ENCODE measurements at regions not wholly inside any gene's neighbourhood (a gene's known extent, or its start where the extent isn't known, plus 50 kb on each side); places are given as distances from the start of the nearest gene placed in this dataset.

DNA sequence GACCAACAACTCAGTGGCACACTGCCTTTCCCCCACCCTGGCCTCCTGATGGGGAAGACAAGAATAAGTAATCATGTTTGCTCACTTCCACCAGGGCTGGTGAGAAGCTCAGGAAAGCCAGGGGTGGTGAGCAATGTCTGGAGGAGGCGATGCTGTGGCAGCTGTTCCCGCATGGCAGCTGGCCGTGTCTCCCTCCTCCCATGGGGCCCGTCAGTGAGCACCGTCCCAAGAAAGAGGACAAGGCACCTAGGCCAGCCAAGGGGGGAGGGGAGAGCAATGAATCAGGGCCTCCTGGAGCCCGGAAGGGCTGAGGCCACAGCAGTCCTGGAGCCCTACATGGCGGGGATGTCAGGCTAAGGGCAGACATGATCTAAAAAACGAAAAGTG is 69.2 kb upstream of the INSIG1 start:
- no peaks in the 10 kb centered on the region for H3K27me3 Mint-ChIP-seq
- H3K27ac Mint-ChIP-seq, result no peak overlapping the region
- H3K4me1 Mint-ChIP-seq, result no peaks in the 10 kb centered on the region
- H3K4me3 Mint-ChIP-seq, result no peak overlapping the region
- H3K9me3 Mint-ChIP-seq, result no peaks in the 10 kb centered on the region
- H3K36me3 Mint-ChIP-seq (ENCODE audit: low read depth), result no peaks in the 10 kb centered on the region
- intact Hi-C loops (cut with micrococcal nuclease), result no loop called here
- no peak for DNase-seq

DNA sequence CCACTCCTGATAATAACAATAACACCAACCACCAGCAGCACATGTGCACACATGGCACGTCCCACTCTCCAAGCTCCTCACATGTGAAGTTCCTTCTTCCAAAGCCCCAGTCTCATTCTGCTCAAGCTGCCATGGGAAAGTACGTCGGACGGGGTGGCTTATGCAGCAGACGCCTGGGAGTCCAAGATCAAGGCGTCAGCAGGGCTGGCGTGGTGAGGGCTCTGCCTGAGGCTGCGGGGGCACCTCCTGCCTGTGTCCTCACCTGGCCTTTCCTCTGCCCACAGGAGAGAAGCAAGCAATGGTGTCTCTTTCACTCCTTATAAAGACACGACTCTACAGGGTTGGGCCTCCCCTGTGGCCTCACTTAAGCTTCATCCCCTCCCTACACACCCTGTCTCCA is 68.8 kb upstream of the INSIG1 start:
- Mint-ChIP-seq H3K4me1 (no peaks in the 10 kb centered on the region), H3K27ac (no peak overlapping the region)

DNA sequence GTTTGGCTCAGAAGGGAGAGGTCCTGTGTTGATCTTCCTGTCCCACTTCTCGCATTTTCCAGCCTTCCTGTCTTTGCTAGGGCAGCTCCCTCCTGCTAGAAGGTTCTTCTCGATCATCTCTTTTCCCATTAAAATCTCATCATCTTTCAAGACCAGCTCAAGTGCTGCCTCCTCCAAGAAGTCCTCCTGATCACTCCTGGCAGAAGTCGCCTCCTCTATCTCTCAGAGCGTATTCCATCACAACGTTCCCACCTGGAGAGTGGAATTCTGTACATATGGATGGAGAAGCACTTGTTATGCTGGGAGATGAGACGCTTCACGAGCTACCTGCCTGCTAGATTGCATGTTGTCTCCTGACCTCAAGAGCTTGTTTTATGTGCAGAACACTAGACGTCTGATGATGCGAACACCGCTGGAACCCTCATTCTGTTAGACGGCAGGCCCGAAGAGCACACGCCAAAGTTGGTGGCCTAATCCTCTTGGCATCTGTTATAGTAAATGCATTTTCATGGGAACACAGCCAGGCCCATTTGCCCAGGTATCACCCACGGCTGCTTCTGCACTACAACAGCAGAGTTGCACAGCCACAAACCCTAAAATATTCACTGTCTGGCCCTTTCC is 68.0 kb upstream of the INSIG1 start:
- no peak overlapping the region for H3K4me3 Mint-ChIP-seq
- no peak overlapping the region for H3K27ac Mint-ChIP-seq
- H3K27me3 Mint-ChIP-seq, result no peaks in the 10 kb centered on the region
- intact Hi-C loops (cut with micrococcal nuclease), result no loop called here
- H3K4me1 Mint-ChIP-seq, result no peaks in the 10 kb centered on the region
- H3K9me3 Mint-ChIP-seq, result no peaks in the 10 kb centered on the region
- no peaks in the 10 kb centered on the region for H3K36me3 Mint-ChIP-seq (ENCODE audit: low read depth)
- DNase-seq, result no peak

More for the DNA sequence above, 68.8 kb upstream of the INSIG1 start:
- Mint-ChIP-seq H3K27me3 (no peaks in the 10 kb centered on the region), H3K9me3 (no peaks in the 10 kb centered on the region), H3K4me3 (no peak overlapping the region), H3K36me3 (ENCODE audit: low read depth) (no peaks in the 10 kb centered on the region)
- DNase-seq, result no peak
- intact Hi-C loops (cut with micrococcal nuclease), result no loop called here

DNA sequence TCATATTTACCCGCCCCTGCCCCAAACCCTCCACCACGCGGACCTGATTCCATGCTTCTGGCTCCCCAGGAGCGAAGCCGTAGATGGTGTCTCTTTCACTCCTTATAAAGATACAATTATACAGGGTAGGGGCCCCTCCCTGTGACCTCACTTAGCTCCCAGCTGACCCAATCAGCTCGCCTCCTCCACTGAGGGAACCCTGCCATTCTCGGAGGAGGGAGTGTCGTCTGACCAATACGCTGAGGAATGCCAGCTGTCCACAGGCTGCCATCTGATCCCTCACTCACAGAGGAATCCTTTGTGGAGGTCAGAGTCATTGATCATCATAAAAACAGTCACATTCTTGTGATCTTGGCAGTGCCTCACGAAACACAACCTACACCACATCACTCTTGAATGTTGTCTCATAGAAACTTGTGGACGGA is 67.5 kb upstream of the INSIG1 start:
- Mint-ChIP-seq H3K36me3 (ENCODE audit: low read depth) (no peaks in the 10 kb centered on the region), H3K27me3 (peaks cover 2% of the 10 kb centered on the region), H3K9me3 (no peaks in the 10 kb centered on the region), H3K4me3 (no peak overlapping the region), H3K27ac (no peak overlapping the region), H3K4me1 (no peaks in the 10 kb centered on the region)
- intact Hi-C loops (cut with micrococcal nuclease), result no loop called here
- DNase-seq, result no peak

DNA sequence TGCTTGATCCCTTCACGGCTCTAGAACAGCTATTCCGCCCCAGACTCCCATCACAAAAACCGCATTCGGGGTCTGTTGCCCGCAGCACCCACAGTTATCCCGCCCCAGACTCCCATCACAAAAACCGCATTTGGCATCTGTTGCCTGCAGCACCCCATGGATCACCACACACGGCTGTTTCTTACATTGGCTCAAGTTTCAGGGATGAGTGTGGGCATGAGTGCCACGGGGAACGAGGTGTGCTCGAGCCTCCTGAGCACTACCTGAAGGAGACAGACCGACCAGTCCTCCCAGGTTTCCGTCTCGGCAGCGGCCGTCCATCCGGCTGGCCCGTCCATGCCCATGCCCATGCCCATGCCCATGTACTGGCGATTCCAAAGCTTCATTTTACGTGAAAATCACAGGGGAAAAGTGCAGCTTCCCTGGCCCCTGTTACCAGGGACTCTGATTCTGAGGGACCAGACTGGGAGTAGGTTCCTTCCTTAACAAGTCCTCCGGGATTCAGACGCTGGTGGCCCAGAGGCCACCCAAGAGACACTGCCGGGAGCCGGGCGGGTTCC is 66.4 kb upstream of the INSIG1 start:
- Mint-ChIP-seq H3K27me3 (peaks cover 2% of the 10 kb centered on the region), H3K4me3 (no peak overlapping the region), H3K9me3 (no peaks in the 10 kb centered on the region), H3K4me1 (no peaks in the 10 kb centered on the region), H3K36me3 (ENCODE audit: low read depth) (no peaks in the 10 kb centered on the region), H3K27ac (no peak overlapping the region)
- DNase-seq, result no peak
- intact Hi-C loops (cut with micrococcal nuclease), result no loop called here

DNA sequence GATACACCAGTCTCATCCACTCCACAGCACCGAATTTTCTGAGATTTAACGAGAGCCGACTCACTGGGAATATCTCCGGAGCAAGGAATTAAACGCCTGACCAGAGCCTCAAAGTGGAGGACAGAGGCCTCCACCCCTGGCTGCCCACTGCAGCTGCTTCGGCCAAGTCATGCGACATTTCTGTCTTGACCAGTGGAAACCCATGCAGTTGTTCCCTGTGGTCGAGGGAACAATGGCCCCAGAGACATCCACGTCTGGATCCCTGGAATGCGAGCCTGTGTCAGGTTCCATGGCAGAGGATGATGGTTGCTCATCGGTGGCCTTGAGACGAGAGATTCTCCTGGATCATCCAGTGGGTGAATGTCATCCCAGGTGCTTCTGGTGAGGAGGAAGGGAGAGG is 65.7 kb upstream of the INSIG1 start:
- Mint-ChIP-seq H3K4me3 (no peak overlapping the region), H3K36me3 (ENCODE audit: low read depth) (no peaks in the 10 kb centered on the region), H3K27ac (no peak overlapping the region), H3K4me1 (no peaks in the 10 kb centered on the region), H3K27me3 (peaks cover 2% of the 10 kb centered on the region), H3K9me3 (no peaks in the 10 kb centered on the region)
- no peak for DNase-seq
- intact Hi-C loops (cut with micrococcal nuclease), result no loop called here

DNA sequence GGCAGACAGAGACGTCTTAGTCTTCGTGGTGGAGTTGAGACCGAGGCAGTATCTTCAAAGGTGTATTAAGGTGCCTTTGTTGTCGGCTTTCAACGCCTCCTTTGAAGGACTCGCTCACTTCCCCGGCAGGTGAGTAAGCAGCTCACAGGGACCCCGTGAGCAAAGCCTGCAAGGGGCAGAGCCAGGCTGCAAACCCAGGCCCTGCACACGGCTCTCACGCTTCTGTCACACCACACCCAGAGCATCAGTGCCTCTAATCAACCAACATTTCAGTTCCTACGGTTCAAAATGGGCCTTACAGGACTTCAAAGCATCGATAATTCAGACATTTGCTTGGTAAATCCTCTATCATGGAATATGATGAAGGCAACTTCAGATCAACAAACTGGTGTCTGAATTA is 64.8 kb upstream of the INSIG1 start:
- H3K36me3 Mint-ChIP-seq (ENCODE audit: low read depth), result no peaks in the 10 kb centered on the region
- no peak overlapping the region for H3K27ac Mint-ChIP-seq
- peaks cover 2% of the 10 kb centered on the region for H3K27me3 Mint-ChIP-seq
- no peak for DNase-seq
- H3K9me3 Mint-ChIP-seq, result no peaks in the 10 kb centered on the region
- no peaks in the 10 kb centered on the region for H3K4me1 Mint-ChIP-seq
- no peak overlapping the region for H3K4me3 Mint-ChIP-seq
- intact Hi-C loops (cut with micrococcal nuclease), result no loop called here

DNA sequence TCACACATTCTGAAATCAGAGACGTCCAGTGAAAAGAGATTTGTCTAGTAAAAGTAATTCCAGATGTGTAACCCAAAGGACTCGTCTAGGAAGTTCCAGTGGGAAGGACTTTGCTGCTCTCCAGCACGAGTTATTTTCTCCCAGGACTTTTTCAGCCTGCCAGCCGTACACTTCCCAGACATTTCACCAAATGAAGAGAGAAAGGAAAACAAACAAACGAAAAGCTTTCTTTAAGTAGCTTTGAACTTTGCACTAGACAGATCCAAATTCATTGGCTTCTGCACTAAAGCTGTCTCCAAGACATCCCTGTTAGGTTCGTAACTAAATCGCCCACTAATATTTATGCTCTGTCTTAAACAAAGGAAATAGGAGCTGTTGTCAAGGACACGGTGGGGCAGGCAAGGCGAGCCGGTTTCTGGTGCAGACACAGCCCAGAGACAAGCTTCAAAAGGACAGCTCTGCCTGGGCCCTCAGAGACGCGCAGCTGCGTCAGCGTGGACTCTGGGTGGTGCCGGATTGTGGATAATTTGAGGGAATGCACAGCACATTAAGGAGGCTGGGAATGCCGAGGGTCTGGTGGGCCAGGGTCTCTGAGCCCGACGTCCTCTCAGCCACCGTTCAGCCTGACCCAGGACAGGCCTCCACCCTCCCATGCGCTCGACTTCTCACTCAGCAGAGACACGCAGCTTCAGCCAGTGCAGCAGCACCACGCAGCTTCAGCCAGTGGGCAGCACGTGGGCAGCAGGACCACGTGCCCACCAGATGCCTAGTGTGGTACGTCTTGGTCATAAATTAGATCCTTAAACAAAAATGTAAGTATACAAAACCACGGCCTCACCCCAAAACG is 64.1 kb upstream of the INSIG1 start:
- DNase-seq, result no peak
- Mint-ChIP-seq H3K4me3 (no peak overlapping the region), H3K9me3 (no peaks in the 10 kb centered on the region), H3K27ac (no peak overlapping the region), H3K4me1 (no peaks in the 10 kb centered on the region), H3K36me3 (ENCODE audit: low read depth) (no peaks in the 10 kb centered on the region), H3K27me3 (peaks cover 2% of the 10 kb centered on the region)
- intact Hi-C loops (cut with micrococcal nuclease), result no loop called here

DNA sequence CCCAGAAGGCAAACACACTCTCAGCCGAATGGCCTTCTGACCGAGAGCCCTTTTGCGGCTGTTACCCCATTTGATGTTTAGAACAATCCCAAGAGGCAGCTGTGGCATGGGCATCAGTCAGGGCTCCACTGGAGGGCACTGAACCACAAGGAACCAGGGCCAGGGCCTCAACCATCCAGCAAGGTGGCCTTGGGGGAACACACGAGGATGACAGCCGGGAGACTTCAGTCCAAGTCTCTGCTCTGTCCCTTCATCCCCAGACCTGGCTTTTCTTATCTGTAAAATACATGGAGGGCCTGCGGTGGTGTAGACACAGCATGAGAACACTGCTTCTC is 63.6 kb upstream of the INSIG1 start:
- H3K36me3 Mint-ChIP-seq (ENCODE audit: low read depth), result no peaks in the 10 kb centered on the region
- H3K27me3 Mint-ChIP-seq, result peaks cover 5% of the 10 kb centered on the region
- no peaks in the 10 kb centered on the region for H3K4me1 Mint-ChIP-seq
- intact Hi-C loops (cut with micrococcal nuclease), result no loop called here
- H3K9me3 Mint-ChIP-seq, result no peaks in the 10 kb centered on the region
- no peak overlapping the region for H3K27ac Mint-ChIP-seq
- H3K4me3 Mint-ChIP-seq, result no peak overlapping the region
- no peak for DNase-seq

DNA sequence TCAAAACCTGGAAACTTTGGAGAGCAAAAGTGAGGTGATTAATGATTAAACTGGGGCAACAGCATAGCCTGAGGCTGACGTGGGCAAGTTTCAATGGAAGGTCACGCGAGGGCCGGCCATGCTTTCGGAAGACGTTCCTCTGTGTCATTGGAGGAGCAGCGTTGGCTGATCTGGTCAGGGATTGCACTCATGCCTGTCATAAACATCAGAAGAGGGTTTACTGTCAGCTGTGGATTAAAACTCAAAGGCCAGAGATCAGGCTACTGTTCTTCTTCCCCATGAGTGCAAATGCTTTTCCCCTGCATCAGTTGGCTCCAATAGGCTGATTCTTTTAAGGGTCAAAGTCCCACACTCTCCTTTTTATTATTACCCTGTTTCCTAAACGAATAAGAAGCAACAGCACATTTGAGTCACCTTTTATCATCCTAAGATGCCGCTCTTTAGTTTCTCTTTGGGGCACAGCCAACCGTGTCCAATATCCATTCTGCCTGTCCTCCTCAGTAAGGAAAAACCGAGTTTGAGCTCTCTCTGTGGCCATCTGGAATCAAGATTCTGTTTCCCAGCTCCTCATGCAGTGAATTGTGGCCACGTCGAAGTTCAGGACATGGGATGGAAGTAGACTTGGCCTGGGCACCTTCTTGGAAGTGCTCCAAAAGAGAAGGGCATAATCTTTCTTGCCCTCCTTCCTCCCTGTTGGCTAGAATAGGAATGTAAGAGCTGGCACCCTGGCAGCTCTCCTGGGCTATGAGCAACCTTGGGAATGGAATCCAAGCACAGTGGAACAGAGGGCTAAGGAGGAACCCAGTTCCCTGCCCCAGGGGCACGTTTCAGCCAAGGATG is 62.5 kb upstream of the INSIG1 start:
- no peak overlapping the region for H3K27ac Mint-ChIP-seq

DNA sequence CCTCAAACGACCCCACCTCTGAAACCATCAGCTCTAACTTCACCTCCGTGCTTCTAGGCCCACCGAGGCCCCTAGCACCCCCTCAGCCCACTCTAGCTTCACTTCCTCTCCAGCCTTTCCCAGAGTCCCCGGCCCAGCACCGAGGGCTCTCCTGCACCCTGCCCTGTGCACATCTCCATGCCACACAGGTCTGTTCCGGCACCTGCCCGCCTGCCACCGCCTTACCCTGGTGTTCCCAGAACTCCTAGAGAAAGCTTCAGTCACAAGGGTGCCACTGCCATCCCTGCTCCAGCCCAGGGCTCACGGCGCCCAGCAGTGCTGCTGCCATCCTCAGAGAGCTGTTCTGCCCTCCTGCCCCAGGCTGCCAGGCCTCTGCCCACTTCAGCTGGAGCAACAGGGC is 61.3 kb upstream of the INSIG1 start:
- no peak overlapping the region for H3K4me3 Mint-ChIP-seq
- DNase-seq, result no peak
- no peaks in the 10 kb centered on the region for H3K36me3 Mint-ChIP-seq (ENCODE audit: low read depth)
- intact Hi-C loops (cut with micrococcal nuclease), result no loop called here
- H3K9me3 Mint-ChIP-seq, result no peaks in the 10 kb centered on the region
- no peak overlapping the region for H3K27ac Mint-ChIP-seq
- peaks cover 18% of the 10 kb centered on the region for H3K27me3 Mint-ChIP-seq
- no peaks in the 10 kb centered on the region for H3K4me1 Mint-ChIP-seq

More for the DNA sequence above, 62.5 kb upstream of the INSIG1 start:
- H3K9me3 Mint-ChIP-seq, result no peaks in the 10 kb centered on the region
- no peaks in the 10 kb centered on the region for H3K4me1 Mint-ChIP-seq
- no peaks in the 10 kb centered on the region for H3K36me3 Mint-ChIP-seq (ENCODE audit: low read depth)
- H3K4me3 Mint-ChIP-seq, result no peak overlapping the region
- peaks cover 13% of the 10 kb centered on the region for H3K27me3 Mint-ChIP-seq
- DNase-seq, result no peak
- intact Hi-C loops (cut with micrococcal nuclease), result no loop called here

DNA sequence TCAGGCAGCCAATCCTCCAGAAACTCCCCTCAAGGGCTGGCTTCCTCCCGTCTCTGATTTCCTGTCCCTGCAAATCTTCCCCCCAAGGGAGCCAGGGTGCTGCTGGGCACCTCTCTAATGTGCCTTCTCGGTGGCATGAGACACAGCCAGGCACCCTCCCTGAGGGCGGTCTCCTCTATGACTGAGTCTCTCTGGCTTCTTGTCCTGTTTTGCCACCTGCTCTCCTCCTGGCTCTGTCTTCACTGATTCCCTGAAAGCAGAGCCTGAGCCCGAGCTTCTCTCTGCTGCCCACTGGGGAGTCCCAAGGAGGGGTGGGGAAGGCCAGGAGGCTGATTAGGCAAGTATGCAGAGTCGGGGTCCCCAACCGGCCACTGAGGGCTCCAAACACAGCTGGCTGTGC is 60.4 kb upstream of the INSIG1 start:
- intact Hi-C loops (cut with micrococcal nuclease), result no loop called here
- Mint-ChIP-seq H3K27me3 (peaks cover 21% of the 10 kb centered on the region), H3K36me3 (ENCODE audit: low read depth) (no peaks in the 10 kb centered on the region), H3K27ac (no peak overlapping the region), H3K4me1 (no peaks in the 10 kb centered on the region), H3K4me3 (no peak overlapping the region), H3K9me3 (no peaks in the 10 kb centered on the region)
- no peak for DNase-seq

DNA sequence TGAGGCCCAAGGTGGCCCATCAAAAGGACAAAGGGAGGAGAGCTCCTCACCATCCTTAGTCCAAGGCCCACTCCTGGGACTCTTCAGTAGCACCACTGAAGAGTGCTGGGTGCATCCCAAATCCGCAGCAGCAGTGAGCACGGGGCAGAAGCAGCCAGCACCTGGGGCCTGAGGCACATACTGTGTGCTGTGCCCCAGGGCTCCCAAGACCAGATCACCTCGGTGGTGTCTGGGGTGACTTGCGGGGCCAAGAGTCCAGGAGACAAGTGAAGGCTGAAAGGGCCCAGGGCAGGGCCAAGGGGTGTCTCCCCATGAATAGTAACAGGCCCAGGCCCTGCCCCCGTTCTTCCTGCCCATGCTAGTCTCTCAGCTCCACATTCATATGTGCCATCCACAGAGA is 59.9 kb upstream of the INSIG1 start:
- H3K4me3 Mint-ChIP-seq, result no peak overlapping the region
- no peaks in the 10 kb centered on the region for H3K4me1 Mint-ChIP-seq
- DNase-seq, result no peak
- intact Hi-C loops (cut with micrococcal nuclease), result no loop called here
- no peaks in the 10 kb centered on the region for H3K9me3 Mint-ChIP-seq
- H3K27me3 Mint-ChIP-seq, result peaks cover 24% of the 10 kb centered on the region
- no peak overlapping the region for H3K27ac Mint-ChIP-seq
- no peaks in the 10 kb centered on the region for H3K36me3 Mint-ChIP-seq (ENCODE audit: low read depth)
